ENCODE measurements at regions not wholly inside any gene's neighbourhood (a gene's known extent, or its start where the extent isn't known, plus 50 kb on each side); places are given as distances from the start of the nearest gene placed in this dataset.

DNA sequence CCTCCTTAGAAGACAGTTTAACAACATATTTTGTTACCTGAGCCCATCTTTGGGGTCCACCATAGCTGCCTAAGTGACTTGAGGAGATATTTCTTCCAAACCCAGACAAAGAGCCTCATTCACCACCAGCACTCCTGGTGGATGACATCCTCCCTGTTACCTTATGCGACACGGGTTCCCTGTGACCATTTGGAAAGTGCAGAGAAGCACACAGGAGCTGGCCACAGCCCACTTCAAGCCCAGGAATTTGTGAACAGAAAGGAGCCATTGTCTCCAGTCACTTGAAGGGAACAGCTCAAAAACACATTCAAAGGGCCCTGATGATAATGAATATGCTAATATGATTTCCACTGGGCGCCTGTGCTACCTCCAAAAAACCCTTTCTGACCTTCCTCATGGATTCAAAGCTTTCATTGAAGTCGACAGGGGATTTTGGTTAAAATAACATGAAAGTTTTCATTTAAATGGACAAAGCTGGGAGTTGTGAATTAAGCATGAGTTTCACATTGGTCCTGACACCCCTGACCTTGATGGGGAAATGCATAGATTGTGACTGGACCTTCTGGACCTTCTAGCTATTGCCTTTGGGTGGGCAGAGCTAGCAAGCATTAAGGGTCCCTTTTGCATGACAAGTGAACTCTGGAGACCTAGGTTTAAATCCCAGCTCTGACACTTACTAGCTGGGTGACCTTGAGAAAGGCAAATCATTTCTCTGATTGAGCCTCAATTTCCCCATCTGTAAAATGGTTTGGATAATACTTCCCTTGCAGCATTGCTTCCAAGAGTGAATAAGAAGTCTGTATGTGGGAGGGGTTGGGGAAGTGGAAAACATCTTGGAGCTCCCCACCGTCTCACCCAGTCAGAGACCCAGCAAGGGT is 83.3 kb upstream of the SIRPA start (continued):
- TF ChIP-seq ZBTB40 (IDR thresholded peaks at IDR 0.05) = no peak
- no peak for TF ChIP-seq ZBTB40 (CRISPR knock-in tag; IDR thresholded peaks at IDR 0.05)
- TF ChIP-seq NR3C1 (CRISPR knock-in tag; IDR thresholded peaks at IDR 0.05) = no peak
- no peak for TF ChIP-seq SATB2 (CRISPR knock-in tag; IDR thresholded peaks at IDR 0.05)
- TF ChIP-seq DDIT3 (CRISPR knock-in tag; IDR thresholded peaks at IDR 0.05) = no peak
- TF ChIP-seq, protein P1, sequence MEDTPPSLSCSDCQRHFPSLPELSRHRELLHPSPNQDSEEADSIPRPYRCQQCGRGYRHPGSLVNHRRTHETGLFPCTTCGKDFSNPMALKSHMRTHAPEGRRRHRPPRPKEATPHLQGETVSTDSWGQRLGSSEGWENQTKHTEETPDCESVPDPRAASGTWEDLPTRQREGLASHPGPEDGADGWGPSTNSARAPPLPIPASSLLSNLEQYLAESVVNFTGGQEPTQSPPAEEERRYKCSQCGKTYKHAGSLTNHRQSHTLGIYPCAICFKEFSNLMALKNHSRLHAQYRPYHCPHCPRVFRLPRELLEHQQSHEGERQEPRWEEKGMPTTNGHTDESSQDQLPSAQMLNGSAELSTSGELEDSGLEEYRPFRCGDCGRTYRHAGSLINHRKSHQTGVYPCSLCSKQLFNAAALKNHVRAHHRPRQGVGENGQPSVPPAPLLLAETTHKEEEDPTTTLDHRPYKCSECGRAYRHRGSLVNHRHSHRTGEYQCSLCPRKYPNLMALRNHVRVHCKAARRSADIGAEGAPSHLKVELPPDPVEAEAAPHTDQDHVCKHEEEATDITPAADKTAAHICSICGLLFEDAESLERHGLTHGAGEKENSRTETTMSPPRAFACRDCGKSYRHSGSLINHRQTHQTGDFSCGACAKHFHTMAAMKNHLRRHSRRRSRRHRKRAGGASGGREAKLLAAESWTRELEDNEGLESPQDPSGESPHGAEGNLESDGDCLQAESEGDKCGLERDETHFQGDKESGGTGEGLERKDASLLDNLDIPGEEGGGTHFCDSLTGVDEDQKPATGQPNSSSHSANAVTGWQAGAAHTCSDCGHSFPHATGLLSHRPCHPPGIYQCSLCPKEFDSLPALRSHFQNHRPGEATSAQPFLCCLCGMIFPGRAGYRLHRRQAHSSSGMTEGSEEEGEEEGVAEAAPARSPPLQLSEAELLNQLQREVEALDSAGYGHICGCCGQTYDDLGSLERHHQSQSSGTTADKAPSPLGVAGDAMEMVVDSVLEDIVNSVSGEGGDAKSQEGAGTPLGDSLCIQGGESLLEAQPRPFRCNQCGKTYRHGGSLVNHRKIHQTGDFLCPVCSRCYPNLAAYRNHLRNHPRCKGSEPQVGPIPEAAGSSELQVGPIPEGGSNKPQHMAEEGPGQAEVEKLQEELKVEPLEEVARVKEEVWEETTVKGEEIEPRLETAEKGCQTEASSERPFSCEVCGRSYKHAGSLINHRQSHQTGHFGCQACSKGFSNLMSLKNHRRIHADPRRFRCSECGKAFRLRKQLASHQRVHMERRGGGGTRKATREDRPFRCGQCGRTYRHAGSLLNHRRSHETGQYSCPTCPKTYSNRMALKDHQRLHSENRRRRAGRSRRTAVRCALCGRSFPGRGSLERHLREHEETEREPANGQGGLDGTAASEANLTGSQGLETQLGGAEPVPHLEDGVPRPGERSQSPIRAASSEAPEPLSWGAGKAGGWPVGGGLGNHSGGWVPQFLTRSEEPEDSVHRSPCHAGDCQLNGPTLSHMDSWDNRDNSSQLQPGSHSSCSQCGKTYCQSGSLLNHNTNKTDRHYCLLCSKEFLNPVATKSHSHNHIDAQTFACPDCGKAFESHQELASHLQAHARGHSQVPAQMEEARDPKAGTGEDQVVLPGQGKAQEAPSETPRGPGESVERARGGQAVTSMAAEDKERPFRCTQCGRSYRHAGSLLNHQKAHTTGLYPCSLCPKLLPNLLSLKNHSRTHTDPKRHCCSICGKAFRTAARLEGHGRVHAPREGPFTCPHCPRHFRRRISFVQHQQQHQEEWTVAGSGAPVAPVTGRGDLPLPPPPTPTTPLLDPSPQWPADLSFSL (CRISPR knock-in tag; IDR thresholded peaks at IDR 0.05) = no peak
- TF ChIP-seq ZNF800 (CRISPR knock-in tag; IDR thresholded peaks at IDR 0.05) = no peak
- TF ChIP-seq HCFC1 (IDR thresholded peaks at IDR 0.05; ENCODE audit: low read depth, low read length) = no peak
- TF ChIP-seq SOX5 (CRISPR knock-in tag; IDR thresholded peaks at IDR 0.05; ENCODE audit: borderline replicate concordance) = peak; percentile 80; the same call in 1 of the 2 replicates
- no peak for TF ChIP-seq FLYWCH1 (CRISPR knock-in tag; IDR thresholded peaks at IDR 0.05)
- no peak for TF ChIP-seq SRSF1 (optimal IDR thresholded peaks at IDR 0.05; ENCODE audit: low read depth, low read length)

Data from HepG2 (cell line).